WERI-Rb-1 (cell line): ENCODE measurements at regions not wholly inside any gene's neighbourhood (a gene's known extent, or its start where the extent isn't known, plus 50 kb on each side); places are given as distances from the start of the nearest gene placed in this dataset.

ENCODE experiments used
- DNase-seq: peaks from one replicate; pipeline ENCODE4 v3.0.0-alpha.2; 2020
- H3K27ac ChIP-seq: fragments of 250-450 bp; sonication (Bioruptor Pico); 2 replicates; pipeline ENCODE4 v1.5.1; 2020; ENCODE audit warnings: mild to moderate bottlenecking, moderate library complexity
- H3K27me3 ChIP-seq: fragments of 250-450 bp; sonication (Bioruptor Pico); 2 replicates; pipeline ENCODE4 v1.5.1; 2021; ENCODE audit warnings: mild to moderate bottlenecking, low read depth, moderate library complexity; ENCODE audit not compliant: insufficient read depth, severe bottlenecking
- H3K36me3 ChIP-seq: fragments of 250-450 bp; sonication (Bioruptor Pico); 2 replicates; pipeline ENCODE4 v1.5.1; 2020; ENCODE audit warnings: mild to moderate bottlenecking, moderate library complexity
- H3K4me3 ChIP-seq: 2 replicates; pipeline ENCODE4 v1.5.1; 2011; ENCODE audit warnings: low read depth, mild to moderate bottlenecking, control low read depth, low read length
- H3K9me3 ChIP-seq: fragments of 250-450 bp; sonication (Bioruptor Pico); 2 replicates; pipeline ENCODE4 v1.5.1; 2021; ENCODE audit warnings: mild to moderate bottlenecking, moderate library complexity; ENCODE audit not compliant: severe bottlenecking
- CTCF ChIP-seq: IDR thresholded peaks from 2 replicates; pipeline ENCODE4 v1.5.1; 2011; ENCODE audit warnings: low read depth, mild to moderate bottlenecking, control low read depth, inconsistent platforms, low read length

- H3K9me3 ChIP-seq: no peaks in the 10 kb centered on the region
- no peak for DNase-seq
- H3K27ac ChIP-seq: no peak overlapping the region
- peaks cover 54% of the 10 kb centered on the region for H3K27me3 ChIP-seq
- H3K36me3 ChIP-seq: no peaks in the 10 kb centered on the region
- no peak for TF ChIP-seq CTCF
- H3K4me3 ChIP-seq: no peak overlapping the region
Observed at GRCh38 chr1:47519491-47519890, 81.6 kb downstream of the FOXD2 start.

GRCh38 chr1:47519971-47520370, 82.1 kb downstream of the FOXD2 start:
- Histone ChIP-seq H3K27me3 (peaks cover 55% of the 10 kb centered on the region), H3K4me3 (no peak overlapping the region), H3K9me3 (no peaks in the 10 kb centered on the region), H3K27ac (no peak overlapping the region), H3K36me3 (no peaks in the 10 kb centered on the region)
- DNase-seq: no peak
- no peak for TF ChIP-seq CTCF

- no peak for TF ChIP-seq CTCF
- Histone ChIP-seq H3K4me3 (no peak overlapping the region), H3K27ac (no peak overlapping the region), H3K36me3 (no peaks in the 10 kb centered on the region), H3K27me3 (peaks cover 52% of the 10 kb centered on the region), H3K9me3 (no peaks in the 10 kb centered on the region)
- DNase-seq: no peak
Observed at GRCh38 chr1:47521034-47521881, 83.4 kb downstream of the FOXD2 start.

- H3K4me3 ChIP-seq: no peak overlapping the region
- H3K27ac ChIP-seq: no peak overlapping the region
- TF ChIP-seq CTCF: no peak
- peaks cover 55% of the 10 kb centered on the region for H3K27me3 ChIP-seq
- no peaks in the 10 kb centered on the region for H3K36me3 ChIP-seq
- no peak for DNase-seq
- no peaks in the 10 kb centered on the region for H3K9me3 ChIP-seq
Observed at GRCh38 chr1:47522935-47523834, 85.3 kb downstream of the FOXD2 start.

GRCh38 chr1:47523835-47524215, 86.0 kb downstream of the FOXD2 start:
- Histone ChIP-seq H3K4me3 (no peak overlapping the region), H3K27ac (no peak overlapping the region), H3K36me3 (no peaks in the 10 kb centered on the region), H3K27me3 (peaks cover 55% of the 10 kb centered on the region), H3K9me3 (peaks cover 5% of the 10 kb centered on the region)
- DNase-seq: no peak
- no peak for TF ChIP-seq CTCF
